ENCODE measurements at regions not wholly inside any gene's neighbourhood (a gene's known extent, or its start where the extent isn't known, plus 50 kb on each side); places are given as distances from the start of the nearest gene placed in this dataset.

DNA sequence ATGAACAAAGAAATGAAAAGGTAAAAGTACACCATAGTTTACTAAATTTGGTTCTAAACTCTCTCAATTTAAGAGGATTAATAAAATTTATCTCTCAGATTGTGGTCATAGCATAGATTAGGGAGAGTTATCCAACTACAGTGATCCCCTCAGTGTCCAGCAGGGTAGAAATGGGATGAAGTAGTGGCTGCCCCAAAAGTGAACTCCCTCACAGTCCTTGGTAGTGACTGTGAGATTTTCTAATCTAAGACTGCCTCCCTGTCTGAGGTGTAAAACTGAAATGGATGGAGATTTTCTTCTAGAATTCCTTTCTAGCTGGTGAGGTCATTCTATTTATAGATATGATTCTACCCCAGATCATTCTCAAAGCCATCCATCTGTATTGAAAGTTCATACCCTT lies 455.5 kb downstream of the ACTL7B start:
- TF ChIP-seq, protein P1, sequence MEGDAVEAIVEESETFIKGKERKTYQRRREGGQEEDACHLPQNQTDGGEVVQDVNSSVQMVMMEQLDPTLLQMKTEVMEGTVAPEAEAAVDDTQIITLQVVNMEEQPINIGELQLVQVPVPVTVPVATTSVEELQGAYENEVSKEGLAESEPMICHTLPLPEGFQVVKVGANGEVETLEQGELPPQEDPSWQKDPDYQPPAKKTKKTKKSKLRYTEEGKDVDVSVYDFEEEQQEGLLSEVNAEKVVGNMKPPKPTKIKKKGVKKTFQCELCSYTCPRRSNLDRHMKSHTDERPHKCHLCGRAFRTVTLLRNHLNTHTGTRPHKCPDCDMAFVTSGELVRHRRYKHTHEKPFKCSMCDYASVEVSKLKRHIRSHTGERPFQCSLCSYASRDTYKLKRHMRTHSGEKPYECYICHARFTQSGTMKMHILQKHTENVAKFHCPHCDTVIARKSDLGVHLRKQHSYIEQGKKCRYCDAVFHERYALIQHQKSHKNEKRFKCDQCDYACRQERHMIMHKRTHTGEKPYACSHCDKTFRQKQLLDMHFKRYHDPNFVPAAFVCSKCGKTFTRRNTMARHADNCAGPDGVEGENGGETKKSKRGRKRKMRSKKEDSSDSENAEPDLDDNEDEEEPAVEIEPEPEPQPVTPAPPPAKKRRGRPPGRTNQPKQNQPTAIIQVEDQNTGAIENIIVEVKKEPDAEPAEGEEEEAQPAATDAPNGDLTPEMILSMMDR (IDR thresholded peaks at IDR 0.05) = no peak

DNA sequence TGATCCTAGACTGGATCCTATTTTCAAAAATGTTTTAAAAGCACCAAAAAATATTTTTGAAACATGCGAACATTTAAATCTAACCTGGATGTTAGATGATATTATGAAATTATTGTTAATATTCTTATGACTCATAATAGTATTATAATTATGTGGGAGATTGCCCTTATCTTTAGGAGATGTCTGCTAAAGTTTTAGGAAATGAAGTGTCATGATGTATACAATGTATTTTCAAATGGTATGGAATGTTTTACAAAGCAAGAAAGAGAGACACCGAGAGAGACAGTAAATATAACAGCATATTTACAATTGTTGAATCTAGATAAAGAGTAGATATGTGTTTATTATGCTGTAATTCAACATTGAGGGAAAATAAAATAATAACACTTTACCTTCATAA lies 455.9 kb downstream of the ACTL7B start:
- TF ChIP-seq, protein P1 (IDR thresholded peaks at IDR 0.05) = no peak

DNA sequence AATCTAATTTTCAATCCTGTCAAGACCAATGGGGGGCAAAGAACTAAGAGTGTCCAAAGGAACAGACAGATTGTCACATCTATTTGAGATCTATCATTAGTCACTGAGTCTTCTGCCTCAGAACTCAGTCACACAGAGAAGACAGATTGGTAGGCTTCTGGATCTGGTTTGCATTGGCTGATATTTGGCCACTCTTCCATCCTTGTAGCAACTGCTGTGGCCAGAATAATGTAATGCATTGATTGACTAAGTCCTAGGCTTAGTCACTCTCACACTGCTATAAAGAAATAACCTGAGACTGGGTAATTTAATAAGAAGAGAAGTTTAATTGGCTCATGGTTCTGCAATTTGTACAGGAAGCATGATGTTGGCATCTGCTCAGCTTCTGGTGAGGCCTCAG lies 458.5 kb downstream of the ACTL7B start:
- TF ChIP-seq, protein P1 (IDR thresholded peaks at IDR 0.05) = no peak

DNA sequence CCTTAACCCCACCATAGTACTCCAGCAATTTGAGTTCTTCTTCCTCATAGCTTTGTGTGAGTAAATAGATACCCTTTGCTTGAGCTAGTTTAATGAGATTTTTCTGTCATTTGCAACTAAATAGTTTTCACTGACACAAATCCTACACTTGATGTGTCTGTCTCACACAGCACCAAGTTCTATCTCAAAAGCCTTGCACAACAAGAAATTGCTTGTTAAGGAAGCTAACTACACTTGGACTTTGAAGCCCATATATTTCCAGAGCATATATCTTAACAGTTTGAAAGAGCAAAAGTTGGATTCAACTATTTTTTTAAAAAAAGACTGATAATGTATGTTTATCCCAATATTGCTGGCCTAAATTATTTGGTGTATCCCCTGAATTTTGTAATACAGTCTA lies 459.2 kb downstream of the ACTL7B start:
- TF ChIP-seq, protein P1 (IDR thresholded peaks at IDR 0.05) = no peak

DNA sequence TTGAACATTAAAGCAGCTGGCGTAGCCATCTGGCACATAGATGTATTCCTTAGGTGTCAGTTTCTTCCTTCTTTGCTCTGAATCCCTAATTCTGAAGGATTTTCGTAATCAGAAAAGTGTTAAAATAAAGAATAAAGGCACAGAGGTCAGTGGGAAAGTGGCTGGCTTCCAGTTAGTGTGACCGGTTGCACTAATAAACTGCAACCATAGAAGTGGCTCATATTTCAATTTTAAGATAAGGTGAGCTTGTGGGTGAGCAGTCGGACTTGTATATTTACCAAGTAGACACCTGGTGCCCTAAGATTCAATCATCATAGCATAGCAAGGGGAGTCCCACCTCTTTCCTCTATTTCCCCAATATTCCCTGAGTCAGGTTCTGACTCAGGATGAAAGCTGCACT lies 459.6 kb downstream of the ACTL7B start:
- TF ChIP-seq, protein P1 (IDR thresholded peaks at IDR 0.05) = no peak

DNA sequence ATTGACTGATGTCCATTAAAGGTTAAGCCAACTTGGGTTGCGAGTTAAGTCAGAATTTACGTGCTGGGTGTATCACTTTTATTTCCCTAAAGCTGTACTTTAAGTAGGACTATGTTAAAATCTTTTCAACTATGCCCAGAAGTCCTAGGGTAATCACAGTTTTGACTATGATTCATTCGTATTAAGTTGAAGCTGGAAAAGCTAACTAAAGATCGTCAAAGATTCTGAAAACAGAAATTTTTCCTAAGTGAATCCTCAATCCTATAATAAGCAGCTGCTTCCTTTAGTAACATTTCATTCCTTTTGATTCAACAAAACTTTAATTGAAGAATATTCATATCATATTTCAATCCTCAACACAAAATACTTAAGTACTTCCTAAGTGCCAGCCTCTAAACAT lies 460.4 kb downstream of the ACTL7B start:
- TF ChIP-seq, protein P1 (IDR thresholded peaks at IDR 0.05) = no peak

DNA sequence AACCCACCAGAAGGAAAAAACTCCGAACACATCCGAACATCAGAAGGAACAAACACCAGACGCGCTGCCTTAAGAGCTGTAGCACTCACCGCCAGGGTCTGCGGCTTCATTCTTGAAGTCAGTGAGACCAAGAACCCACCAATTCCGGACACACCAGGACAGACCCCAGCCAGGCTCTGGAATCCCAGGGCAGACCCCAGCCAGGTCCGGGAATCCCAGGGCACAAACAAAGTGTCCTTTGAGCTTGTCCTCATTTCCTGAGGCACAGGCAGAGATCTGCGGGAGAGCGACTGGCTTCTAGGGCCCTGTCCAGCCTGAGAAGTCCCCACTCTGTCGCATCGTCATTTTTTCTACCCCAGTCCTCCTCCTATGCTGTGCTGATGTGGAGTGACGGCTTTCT lies 461.1 kb downstream of the ACTL7B start:
- TF ChIP-seq, protein P1 (IDR thresholded peaks at IDR 0.05) = no peak

DNA sequence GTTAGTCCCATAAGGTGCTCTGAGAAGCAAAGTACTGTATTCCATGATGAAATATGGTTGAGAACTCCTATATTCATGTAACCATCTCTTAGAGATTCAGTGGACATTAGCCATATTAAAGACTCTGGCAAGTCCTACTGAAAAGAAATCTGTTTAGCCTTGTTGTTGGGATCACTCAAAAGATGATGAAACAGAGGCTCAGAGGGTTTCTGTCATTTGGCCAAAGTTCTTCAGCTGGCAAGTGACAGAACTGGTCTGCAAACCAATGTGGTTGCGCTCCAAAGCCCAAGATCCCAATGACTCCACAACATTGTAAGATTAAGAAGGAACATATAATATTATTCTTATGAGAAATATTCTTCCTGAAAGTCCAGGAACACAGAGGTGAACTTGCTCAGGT lies 462.9 kb downstream of the ACTL7B start:
- TF ChIP-seq, protein P1 (IDR thresholded peaks at IDR 0.05) = no peak

All from LNCAP (cell line).